Muscle of leg (tissue), 3 donors: ENCODE measurements at regions not wholly inside any gene's neighbourhood (a gene's known extent, or its start where the extent isn't known, plus 50 kb on each side); places are given as distances from the start of the nearest gene placed in this dataset.

ENCODE experiments used
- DNase-seq: peaks from one replicate; pipeline ENCODE4 v3.0.0; 2013
- H3K27ac ChIP-seq: one replicate; pipeline ENCODE4 v1.5.1; 2013; ENCODE audit warnings: mild to moderate bottlenecking, low read length, control low read depth
- H3K27me3 ChIP-seq: one replicate; pipeline ENCODE4 v1.6.1; 2013; ENCODE audit warnings: low read length; ENCODE audit not compliant: control insufficient read depth, insufficient read depth
- H3K36me3 ChIP-seq: one replicate; pipeline ENCODE4 v1.6.1; 2013; ENCODE audit warnings: low read length; ENCODE audit not compliant: control insufficient read depth, insufficient read depth
- H3K4me1 ChIP-seq: one replicate; pipeline ENCODE4 v1.6.1; 2013; ENCODE audit warnings: low read length; ENCODE audit not compliant: control insufficient read depth, insufficient read depth
- H3K4me3 ChIP-seq: one replicate; pipeline ENCODE4 v1.5.1; 2013; ENCODE audit warnings: low read length, control low read depth
- H3K9me3 ChIP-seq: replicated peaks from 2 replicates; pipeline ENCODE4 v1.6.1; 2013; ENCODE audit warnings: low read depth, low read length; ENCODE audit not compliant: control insufficient read depth
- whole genome bisulfite sequencing: methylation state at CpG from one replicate; pipeline ENCODE4 v1.1.5; 2013; ENCODE audit warnings: missing lambda C conversion rate; ENCODE audit not compliant: insufficient coverage; 5-methylcytosine and 5-hydroxymethylcytosine counted together

- 43% methylated on average over 1 of the region's 2 CpGs for WGBS
- no peak for DNase-seq
- H3K36me3 ChIP-seq, result no peaks in the 10 kb centered on the region
- H3K27me3 ChIP-seq, result no peaks in the 10 kb centered on the region
- H3K4me3 ChIP-seq, result no peak overlapping the region
- H3K4me1 ChIP-seq, result no peaks in the 10 kb centered on the region
- no peak overlapping the region for H3K27ac ChIP-seq
- H3K9me3 ChIP-seq, result no peaks in the 10 kb centered on the region
Measured at GRCh38 chr1:195328102-195328501, 1280.1 kb downstream of the KCNT2 start.

- no peaks in the 10 kb centered on the region for H3K9me3 ChIP-seq
- no peaks in the 10 kb centered on the region for H3K36me3 ChIP-seq
- no peak overlapping the region for H3K27ac ChIP-seq
- WGBS, result 60% methylated on average over 1 of the region's 1 CpG
- H3K4me1 ChIP-seq, result no peaks in the 10 kb centered on the region
- no peak overlapping the region for H3K4me3 ChIP-seq
- no peaks in the 10 kb centered on the region for H3K27me3 ChIP-seq
- DNase-seq, result no peak
Measured at GRCh38 chr1:195327361-195327760, 1280.9 kb downstream of the KCNT2 start.

- no peak overlapping the region for H3K27ac ChIP-seq
- H3K9me3 ChIP-seq, result no peaks in the 10 kb centered on the region
- no peaks in the 10 kb centered on the region for H3K4me1 ChIP-seq
- no peak overlapping the region for H3K4me3 ChIP-seq
- no peaks in the 10 kb centered on the region for H3K27me3 ChIP-seq
- no CpG with 5 or more reads among the region's 1 CpG for WGBS
- DNase-seq, result no peak
- no peaks in the 10 kb centered on the region for H3K36me3 ChIP-seq
Measured at GRCh38 chr1:195326325-195326724, 1281.9 kb downstream of the KCNT2 start.

- Histone ChIP-seq H3K27me3 (no peaks in the 10 kb centered on the region), H3K27ac (no peak overlapping the region), H3K4me1 (no peaks in the 10 kb centered on the region), H3K9me3 (no peaks in the 10 kb centered on the region), H3K4me3 (no peak overlapping the region), H3K36me3 (no peaks in the 10 kb centered on the region)
- 95% methylated on average over 12 of the region's 12 CpGs for WGBS
- no peak for DNase-seq
Measured at GRCh38 chr1:195325181-195325580, 1283.1 kb downstream of the KCNT2 start.

GRCh38 chr1:195306281-195306680 is 1302.0 kb downstream of the KCNT2 start:
- Histone ChIP-seq H3K36me3 (no peaks in the 10 kb centered on the region), H3K27me3 (no peaks in the 10 kb centered on the region), H3K27ac (no peak overlapping the region), H3K9me3 (no peaks in the 10 kb centered on the region), H3K4me1 (no peaks in the 10 kb centered on the region), H3K4me3 (no peak overlapping the region)
- WGBS, result 14% methylated on average over 4 of the region's 4 CpGs
- peak; percentile 68 for DNase-seq

GRCh38 chr1:195294911-195295310 is 1313.3 kb downstream of the KCNT2 start:
- no peak for DNase-seq
- no peaks in the 10 kb centered on the region for H3K27me3 ChIP-seq
- H3K27ac ChIP-seq, result no peak overlapping the region
- WGBS, result 82% methylated on average over 1 of the region's 3 CpGs
- no peaks in the 10 kb centered on the region for H3K9me3 ChIP-seq
- H3K4me1 ChIP-seq, result no peaks in the 10 kb centered on the region
- H3K4me3 ChIP-seq, result no peak overlapping the region
- H3K36me3 ChIP-seq, result no peaks in the 10 kb centered on the region

GRCh38 chr1:195278644-195279043 is 1329.6 kb downstream of the KCNT2 start:
- Histone ChIP-seq H3K27ac (no peak overlapping the region), H3K27me3 (no peaks in the 10 kb centered on the region), H3K4me3 (no peak overlapping the region), H3K9me3 (no peaks in the 10 kb centered on the region), H3K36me3 (no peaks in the 10 kb centered on the region), H3K4me1 (no peaks in the 10 kb centered on the region)
- WGBS, result no CpG with 5 or more reads among the region's 1 CpG
- no peak for DNase-seq

GRCh38 chr1:195275710-195276109 is 1332.5 kb downstream of the KCNT2 start:
- H3K27ac ChIP-seq, result no peak overlapping the region
- WGBS, result no CpG with 5 or more reads among the region's 2 CpGs
- H3K9me3 ChIP-seq, result no peaks in the 10 kb centered on the region
- H3K4me3 ChIP-seq, result no peak overlapping the region
- H3K36me3 ChIP-seq, result no peaks in the 10 kb centered on the region
- H3K27me3 ChIP-seq, result no peaks in the 10 kb centered on the region
- DNase-seq, result no peak
- H3K4me1 ChIP-seq, result no peaks in the 10 kb centered on the region

GRCh38 chr1:195251900-195252299 is 1356.3 kb downstream of the KCNT2 start:
- WGBS, result 79% methylated on average over 4 of the region's 4 CpGs
- Histone ChIP-seq H3K4me1 (no peaks in the 10 kb centered on the region), H3K27me3 (no peaks in the 10 kb centered on the region), H3K9me3 (no peaks in the 10 kb centered on the region), H3K27ac (no peak overlapping the region), H3K4me3 (no peak overlapping the region), H3K36me3 (no peaks in the 10 kb centered on the region)
- DNase-seq, result no peak

GRCh38 chr1:195243492-195243891 is 1364.7 kb downstream of the KCNT2 start:
- H3K27ac ChIP-seq, result no peak overlapping the region
- H3K4me1 ChIP-seq, result no peaks in the 10 kb centered on the region
- no peak for DNase-seq
- H3K36me3 ChIP-seq, result no peaks in the 10 kb centered on the region
- H3K4me3 ChIP-seq, result no peak overlapping the region
- no peaks in the 10 kb centered on the region for H3K9me3 ChIP-seq
- no peaks in the 10 kb centered on the region for H3K27me3 ChIP-seq
- WGBS, result no CpG with 5 or more reads among the region's 3 CpGs

- peak; percentile 71 for DNase-seq
- Histone ChIP-seq H3K27ac (peak overlapping the region; percentile 33), H3K4me3 (peak overlapping the region; percentile 9), H3K4me1 (no peaks in the 10 kb centered on the region), H3K27me3 (no peaks in the 10 kb centered on the region), H3K9me3 (peaks cover 10% of the 10 kb centered on the region), H3K36me3 (no peaks in the 10 kb centered on the region)
- WGBS, result no CpG with 5 or more reads among the region's 3 CpGs
Measured at GRCh38 chr1:195241066-195241465, 1367.2 kb downstream of the KCNT2 start.
